Neural progenitor cell (in vitro differentiated cells): ENCODE measurements at regions not wholly inside any gene's neighbourhood (a gene's known extent, or its start where the extent isn't known, plus 50 kb on each side); places are given as distances from the start of the nearest gene placed in this dataset.
"Not testable (repeated sequence)": the region's sequence is repeated elsewhere in the genome, so short reads cannot be mapped to it uniquely, and the experiment has no call there.

Experiments used
- DNase-seq: peaks from one replicate; pipeline ENCODE4 v3.0.0-alpha.2; 2016; ENCODE audit warnings: low spot score
- H2AFZ ChIP-seq: fragments of 200-600 bp; sonication (generic); replicated peaks from 2 replicates; pipeline ENCODE4 v1.6.1; 2016; ENCODE audit warnings: antibody characterized with exemption
- H3F3A ChIP-seq: fragments of 200-600 bp; sonication (generic); 2 replicates; pipeline ENCODE4 v1.6.1; 2016; ENCODE audit warnings: antibody characterized with exemption, low read depth
- H3K27ac ChIP-seq: fragments of 200-600 bp; sonication (generic); 2 replicates; pipeline ENCODE4 v1.5.1; 2016; ENCODE audit warnings: mild to moderate bottlenecking
- H3K27me3 ChIP-seq: fragments of 200-600 bp; sonication (generic); 2 replicates; pipeline ENCODE4 v1.6.1; 2016; ENCODE audit warnings: mild to moderate bottlenecking, moderate library complexity
- H3K36me3 ChIP-seq: fragments of 200-600 bp; sonication (generic); 2 replicates; pipeline ENCODE4 v1.5.1; 2016
- H3K4me1 ChIP-seq: fragments of 200-600 bp; sonication (generic); 2 replicates; pipeline ENCODE4 v1.6.1; 2016; ENCODE audit warnings: mixed run types
- H3K4me2 ChIP-seq: fragments of 200-600 bp; sonication (generic); 2 replicates; pipeline ENCODE4 v1.6.1; 2016
- H3K4me3 ChIP-seq: fragments of 200-600 bp; sonication (generic); 2 replicates; pipeline ENCODE4 v1.5.1; 2016
- H3K79me2 ChIP-seq: fragments of 200-600 bp; sonication (generic); 2 replicates; pipeline ENCODE4 v1.6.1; 2016; ENCODE audit warnings: low read depth
- H3K9ac ChIP-seq: fragments of 200-600 bp; sonication (generic); 2 replicates; pipeline ENCODE4 v1.6.1; 2016
- H3K9me3 ChIP-seq: fragments of 200-600 bp; sonication (generic); 2 replicates; pipeline ENCODE4 v1.5.1; 2016; ENCODE audit warnings: low read depth
- H4K20me1 ChIP-seq: fragments of 200-600 bp; sonication (generic); 2 replicates; pipeline ENCODE4 v1.6.1; 2016; ENCODE audit warnings: low read depth
- H3K27ac Mint-ChIP-seq: 3 replicates; pipeline ENCODE4 v1.8.0; 2021; ENCODE audit warnings: mixed read lengths
- H3K27me3 Mint-ChIP-seq: 2 replicates; pipeline ENCODE4 v1.8.0; 2022; ENCODE audit warnings: low read depth, mild to moderate bottlenecking, inconsistent platforms, moderate library complexity, mixed read lengths; ENCODE audit not compliant: insufficient read depth
- H3K36me3 Mint-ChIP-seq: 3 replicates; pipeline ENCODE4 v1.8.0; 2021; ENCODE audit warnings: mixed read lengths
- H3K4me1 Mint-ChIP-seq: 3 replicates; pipeline ENCODE4 v1.8.0; 2021; ENCODE audit warnings: mixed read lengths
- H3K4me3 Mint-ChIP-seq: 3 replicates; pipeline ENCODE4 v1.8.0; 2021; ENCODE audit warnings: mild to moderate bottlenecking, moderate library complexity, mixed read lengths
- H3K9me3 Mint-ChIP-seq: 3 replicates; pipeline ENCODE4 v1.8.0; 2020; ENCODE audit warnings: mixed read lengths
- EZH2 ChIP-seq: fragments of 200-600 bp; sonication (generic); IDR thresholded peaks from 2 replicates; pipeline ENCODE4 v1.6.1; 2017; ENCODE audit warnings: antibody characterized with exemption, mild to moderate bottlenecking, moderate library complexity
- EZH2phosphoT487 ChIP-seq: fragments of 200-600 bp; sonication (generic); IDR thresholded peaks from 2 replicates; pipeline ENCODE4 v1.6.1; 2017; ENCODE audit warnings: antibody characterized with exemption
- TF ChIP-seq, protein P1 (sequence below): fragments of 200-600 bp; sonication (generic); IDR thresholded peaks from 2 replicates; pipeline ENCODE4 v1.5.1; 2017; ENCODE audit warnings: antibody characterized with exemption, mild to moderate bottlenecking

DNA sequence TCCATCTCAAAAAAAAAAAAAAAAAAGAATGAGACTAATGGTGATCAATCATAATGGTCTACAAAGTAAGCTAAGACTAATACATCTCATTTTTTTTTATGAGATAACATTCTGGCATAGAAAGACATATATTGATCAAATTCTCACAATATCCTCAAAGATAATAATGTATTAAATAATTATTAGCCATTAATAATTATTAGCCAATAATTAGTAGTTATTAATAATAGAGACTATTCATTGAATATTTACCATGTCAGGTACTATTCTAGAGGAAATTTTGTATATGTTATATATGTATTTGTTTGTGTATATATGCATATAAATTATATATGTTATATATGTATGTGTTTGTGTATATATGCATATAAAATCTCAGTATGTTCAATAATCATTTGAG lies 137.7 kb upstream of the PTBP2 start:
- Histone ChIP-seq H3K27ac (no peak overlapping the region), H3K36me3 (no peaks in the 10 kb centered on the region), H3K79me2 (no peaks in the 10 kb centered on the region), H3K4me3 (no peak overlapping the region), H3K4me2 (no peak overlapping the region), H2AFZ (no peak overlapping the region), H3K4me1 (peaks cover 10% of the 10 kb centered on the region), H3K27me3 (no peaks in the 10 kb centered on the region), H3F3A (no peaks in the 10 kb centered on the region), H3K9me3 (no peaks in the 10 kb centered on the region), H4K20me1 (no peaks in the 10 kb centered on the region), H3K9ac (no peak overlapping the region)
- Mint-ChIP-seq H3K4me1 (peaks cover 18% of the 10 kb centered on the region), H3K9me3 (no peaks in the 10 kb centered on the region), H3K27me3 (no peaks in the 10 kb centered on the region), H3K4me3 (no peak overlapping the region), H3K27ac (no peak overlapping the region), H3K36me3 (no peaks in the 10 kb centered on the region)
- TF ChIP-seq EZH2phosphoT487 (no peak), EZH2 (no peak)
- TF ChIP-seq, protein P1, sequence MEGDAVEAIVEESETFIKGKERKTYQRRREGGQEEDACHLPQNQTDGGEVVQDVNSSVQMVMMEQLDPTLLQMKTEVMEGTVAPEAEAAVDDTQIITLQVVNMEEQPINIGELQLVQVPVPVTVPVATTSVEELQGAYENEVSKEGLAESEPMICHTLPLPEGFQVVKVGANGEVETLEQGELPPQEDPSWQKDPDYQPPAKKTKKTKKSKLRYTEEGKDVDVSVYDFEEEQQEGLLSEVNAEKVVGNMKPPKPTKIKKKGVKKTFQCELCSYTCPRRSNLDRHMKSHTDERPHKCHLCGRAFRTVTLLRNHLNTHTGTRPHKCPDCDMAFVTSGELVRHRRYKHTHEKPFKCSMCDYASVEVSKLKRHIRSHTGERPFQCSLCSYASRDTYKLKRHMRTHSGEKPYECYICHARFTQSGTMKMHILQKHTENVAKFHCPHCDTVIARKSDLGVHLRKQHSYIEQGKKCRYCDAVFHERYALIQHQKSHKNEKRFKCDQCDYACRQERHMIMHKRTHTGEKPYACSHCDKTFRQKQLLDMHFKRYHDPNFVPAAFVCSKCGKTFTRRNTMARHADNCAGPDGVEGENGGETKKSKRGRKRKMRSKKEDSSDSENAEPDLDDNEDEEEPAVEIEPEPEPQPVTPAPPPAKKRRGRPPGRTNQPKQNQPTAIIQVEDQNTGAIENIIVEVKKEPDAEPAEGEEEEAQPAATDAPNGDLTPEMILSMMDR: no peak
- DNase-seq: no peak

DNA sequence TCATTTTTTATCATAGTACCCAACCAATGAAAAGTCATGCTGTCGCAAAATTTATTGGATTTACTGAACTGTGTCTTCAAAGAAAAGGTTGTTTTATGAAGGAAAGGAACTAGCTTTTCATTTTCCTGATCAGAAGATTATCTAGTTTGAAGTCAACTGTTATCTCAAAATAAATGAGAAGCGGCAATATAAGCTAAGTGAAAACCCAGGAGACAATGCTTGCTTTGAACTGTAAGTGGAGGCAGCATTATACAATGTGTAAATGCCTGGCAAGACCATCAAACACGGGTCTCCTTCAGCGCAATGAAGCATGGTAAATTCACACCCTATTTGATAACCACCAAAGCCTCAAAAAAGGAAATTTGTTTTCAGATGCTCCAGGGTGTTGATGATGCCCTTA lies 134.4 kb upstream of the PTBP2 start:
- no peaks in the 10 kb centered on the region for H3F3A ChIP-seq
- no peak overlapping the region for H3K9ac ChIP-seq
- no peaks in the 10 kb centered on the region for H3K9me3 ChIP-seq
- peak overlapping the region; percentile 67 for H2AFZ ChIP-seq
- H3K27ac Mint-ChIP-seq: no peak overlapping the region
- H3K27me3 ChIP-seq: no peaks in the 10 kb centered on the region
- no peaks in the 10 kb centered on the region for H3K4me1 ChIP-seq
- H3K4me3 ChIP-seq: no peak overlapping the region
- H3K4me1 Mint-ChIP-seq: no peaks in the 10 kb centered on the region
- no peaks in the 10 kb centered on the region for H3K79me2 ChIP-seq
- H3K4me2 ChIP-seq: no peak overlapping the region
- no peak overlapping the region for H3K27ac ChIP-seq
- no peak for DNase-seq
- H3K9me3 Mint-ChIP-seq: no peaks in the 10 kb centered on the region
- no peaks in the 10 kb centered on the region for H4K20me1 ChIP-seq
- H3K36me3 Mint-ChIP-seq: no peaks in the 10 kb centered on the region
- TF ChIP-seq, protein P1: no peak
- TF ChIP-seq EZH2: no peak
- no peak for TF ChIP-seq EZH2phosphoT487
- no peak overlapping the region for H3K4me3 Mint-ChIP-seq
- no peaks in the 10 kb centered on the region for H3K36me3 ChIP-seq
- peaks cover 2% of the 10 kb centered on the region for H3K27me3 Mint-ChIP-seq

DNA sequence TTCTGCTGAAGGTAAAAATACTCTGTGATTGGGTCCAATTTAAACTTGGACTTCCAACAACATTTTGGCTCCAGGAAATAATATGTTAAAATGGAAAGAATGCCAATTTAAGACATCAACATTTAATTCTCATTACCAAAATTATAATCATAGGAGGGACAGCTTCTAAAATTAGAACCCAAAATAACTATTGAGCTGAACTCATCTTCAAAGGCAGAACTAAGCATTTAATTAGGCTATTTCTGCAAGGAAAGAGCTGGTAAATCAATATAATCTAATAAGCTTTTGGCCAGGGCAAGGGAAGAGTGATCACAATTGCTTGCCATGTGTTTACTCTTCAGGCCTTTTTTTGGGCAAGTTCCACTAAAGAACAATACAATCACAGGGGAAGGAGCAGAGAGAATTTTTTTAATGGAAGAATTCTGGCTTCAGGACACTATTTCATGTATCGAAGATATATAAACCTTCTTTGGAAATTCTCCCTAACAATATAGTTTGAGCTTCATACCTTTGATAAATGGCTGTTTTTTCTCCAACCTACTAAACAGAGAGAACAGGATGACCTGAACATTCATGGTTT lies 133.1 kb upstream of the PTBP2 start:
- no peaks in the 10 kb centered on the region for H4K20me1 ChIP-seq
- H3K4me3 ChIP-seq: no peak overlapping the region
- no peak overlapping the region for H3K4me3 Mint-ChIP-seq
- no peaks in the 10 kb centered on the region for H3K4me1 ChIP-seq
- no peak overlapping the region for H2AFZ ChIP-seq
- no peaks in the 10 kb centered on the region for H3F3A ChIP-seq
- H3K9me3 Mint-ChIP-seq: peaks cover 3% of the 10 kb centered on the region
- H3K9me3 ChIP-seq: no peaks in the 10 kb centered on the region
- peaks cover 2% of the 10 kb centered on the region for H3K27me3 Mint-ChIP-seq
- no peak overlapping the region for H3K4me2 ChIP-seq
- H3K27ac ChIP-seq: no peak overlapping the region
- H3K27me3 ChIP-seq: no peaks in the 10 kb centered on the region
- H3K36me3 Mint-ChIP-seq: no peaks in the 10 kb centered on the region
- no peaks in the 10 kb centered on the region for H3K36me3 ChIP-seq
- no peak for TF ChIP-seq EZH2phosphoT487
- TF ChIP-seq, protein P1: no peak
- TF ChIP-seq EZH2: no peak
- DNase-seq: no peak
- no peak overlapping the region for H3K9ac ChIP-seq
- no peaks in the 10 kb centered on the region for H3K4me1 Mint-ChIP-seq
- H3K27ac Mint-ChIP-seq: no peak overlapping the region
- no peaks in the 10 kb centered on the region for H3K79me2 ChIP-seq

DNA sequence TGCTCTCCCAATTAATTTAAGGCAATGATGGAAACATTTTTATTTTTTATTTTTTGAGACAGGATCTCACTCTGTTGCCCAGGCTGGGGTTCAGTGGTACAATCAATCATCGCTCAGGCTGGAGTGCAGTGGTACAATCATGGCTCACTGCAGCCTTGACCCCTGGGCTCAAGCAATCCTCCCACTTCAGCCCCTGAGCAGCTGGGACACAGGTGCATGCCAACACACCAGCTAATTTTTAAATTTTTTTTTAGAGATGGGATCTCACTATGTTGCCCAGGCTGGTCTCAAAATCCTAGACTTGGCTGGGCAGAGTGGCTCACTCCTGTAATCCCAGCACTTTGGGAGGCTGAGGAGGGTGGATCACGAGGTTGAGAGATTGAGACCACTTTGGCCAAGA lies 126.1 kb upstream of the PTBP2 start:
- not testable (repeated sequence) for H3K36me3 Mint-ChIP-seq, H3K36me3 ChIP-seq, H3K27ac Mint-ChIP-seq, H3K4me3 ChIP-seq, H3K79me2 ChIP-seq, H3K27ac ChIP-seq, H3K9me3 Mint-ChIP-seq, H3K4me3 Mint-ChIP-seq, H3K4me2 ChIP-seq, H3K9ac ChIP-seq, H2AFZ ChIP-seq, H3K27me3 Mint-ChIP-seq, DNase-seq, H4K20me1 ChIP-seq, H3F3A ChIP-seq, H3K9me3 ChIP-seq, H3K27me3 ChIP-seq
- peaks cover 33% of the 10 kb centered on the region for H3K4me1 Mint-ChIP-seq
- peaks cover 12% of the 10 kb centered on the region for H3K4me1 ChIP-seq
